NCI-H2029 treated with DMSO at 0.1 percent for 48 hours (cell line): ENCODE measurements at regions not wholly inside any gene's neighbourhood (a gene's known extent, or its start where the extent isn't known, plus 50 kb on each side); places are given as distances from the start of the nearest gene placed in this dataset.
"Not testable (repeated sequence)": the region's sequence is repeated elsewhere in the genome, so short reads cannot be mapped to it uniquely, and the experiment has no call there.

Source experiments
- DNase-seq: peaks from one replicate; lab custom pipeline; 2025; lab: John Stamatoyannopoulos, UW

- no peak for DNase-seq
Measured at GRCh38 chr7:17046666-17047065, 164.9 kb upstream of the AGR3 start.

DNA sequence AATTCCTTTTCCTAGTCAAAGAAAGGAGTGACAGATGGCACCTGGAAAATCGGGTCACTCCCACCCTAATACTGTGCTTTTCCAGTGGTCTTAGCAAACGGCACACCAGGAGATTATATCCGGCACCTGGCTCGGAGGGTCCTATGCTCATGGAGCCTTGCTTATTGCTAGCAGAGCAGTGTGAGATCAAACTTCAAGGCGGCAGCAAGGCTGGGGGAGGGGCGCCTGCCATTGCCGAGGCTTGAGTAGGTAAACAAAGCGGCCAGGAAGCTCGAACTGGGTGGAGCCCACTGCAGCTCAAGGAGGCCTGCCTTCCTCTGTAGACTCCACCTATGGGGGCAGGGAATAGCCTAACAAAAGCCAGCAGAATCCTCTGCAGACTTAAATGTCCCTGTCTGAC is 171.4 kb upstream of the AGR3 start:
- DNase-seq: not testable (repeated sequence)

GRCh38 chr7:17054206-17054605 is 172.4 kb upstream of the AGR3 start:
- DNase-seq: no peak

- no peak for DNase-seq
Measured at GRCh38 chr7:17054836-17055235, 173.1 kb upstream of the AGR3 start.

DNA sequence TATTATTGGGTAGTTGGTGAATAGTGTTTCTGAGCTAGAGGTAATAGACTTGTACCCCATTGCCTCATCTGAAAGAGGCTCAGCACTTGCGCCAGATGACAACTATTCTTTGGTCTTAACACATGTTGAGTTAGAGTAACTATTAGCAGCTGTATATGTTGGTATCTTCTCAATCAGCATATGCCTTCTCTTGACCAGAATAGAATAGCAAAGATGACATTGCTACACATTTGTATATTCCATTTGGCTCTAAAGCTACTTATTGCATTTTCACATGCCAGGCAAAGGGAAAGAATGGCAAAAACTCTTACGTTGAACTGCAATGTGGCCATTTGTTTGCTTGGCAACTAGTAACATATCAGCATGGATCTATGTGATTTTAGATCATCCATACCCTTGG is 173.8 kb upstream of the AGR3 start:
- no peak for DNase-seq

- DNase-seq: no peak
Measured at GRCh38 chr7:17056491-17057142, 174.8 kb upstream of the AGR3 start.

DNA sequence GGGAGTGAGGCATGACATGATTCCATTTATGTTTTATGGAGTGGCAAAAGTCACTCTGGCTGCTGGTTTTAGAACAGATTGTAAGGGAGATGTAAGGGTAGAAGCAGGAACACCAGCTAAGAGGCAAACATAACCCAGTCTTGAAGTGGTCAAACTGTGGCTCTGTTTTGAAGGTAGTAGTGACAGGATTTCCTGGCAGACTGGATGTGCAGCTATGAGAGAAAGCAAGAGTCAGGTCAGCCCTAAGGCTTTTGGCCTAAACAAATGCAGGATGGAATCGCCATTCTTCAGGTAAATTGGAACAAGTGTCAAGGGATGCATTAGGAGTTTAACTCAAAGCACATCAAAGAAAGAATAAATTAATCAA is 175.3 kb upstream of the AGR3 start:
- DNase-seq: no peak

- no peak for DNase-seq
Measured at GRCh38 chr7:17058568-17058967, 176.8 kb upstream of the AGR3 start.

GRCh38 chr7:17060051-17060450 is 178.3 kb upstream of the AGR3 start:
- DNase-seq: no peak

- DNase-seq: no peak
Measured at GRCh38 chr7:17061443-17061842, 179.7 kb upstream of the AGR3 start.

DNA sequence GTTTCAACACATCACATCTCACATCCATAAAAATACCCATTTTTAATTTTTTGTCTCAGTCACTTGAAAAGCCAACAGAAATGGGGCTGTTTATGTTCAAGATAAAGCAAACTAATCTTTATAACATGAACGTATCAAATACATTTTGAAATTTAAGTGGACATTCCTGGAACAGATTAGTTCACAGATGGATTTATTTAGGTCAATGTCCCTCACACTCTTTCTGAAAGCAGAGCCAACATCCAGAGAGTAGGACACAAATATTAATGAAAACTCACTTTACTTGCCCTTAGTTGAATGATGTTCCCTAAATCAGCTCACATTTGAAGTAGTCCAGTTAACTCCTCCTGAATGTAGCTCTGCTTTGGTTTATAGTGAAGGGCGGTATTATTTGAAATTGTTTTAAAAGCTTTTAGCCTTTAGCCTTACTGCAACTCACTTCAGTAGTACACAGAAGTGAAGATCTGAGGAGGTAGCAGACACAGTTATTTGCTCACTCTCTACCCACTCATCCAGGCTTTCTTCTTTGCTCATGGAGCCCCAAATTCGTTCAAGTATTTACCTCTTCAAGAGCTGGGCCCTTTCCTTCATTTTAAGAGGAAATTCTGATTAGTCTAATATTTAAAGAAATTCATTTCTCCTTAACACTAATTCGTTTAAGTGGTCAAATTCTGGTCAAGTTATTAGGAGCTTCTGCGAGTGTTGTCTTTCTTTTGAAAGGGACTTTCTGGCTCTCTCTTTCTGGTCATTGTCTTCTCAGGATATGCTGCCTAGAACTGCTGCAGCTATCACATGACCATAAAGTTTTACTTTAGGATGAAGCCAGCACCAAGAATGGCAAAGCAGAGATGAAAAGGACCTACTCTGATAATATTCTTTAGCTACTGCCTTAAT is 180.6 kb upstream of the AGR3 start:
- DNase-seq: no peak

DNA sequence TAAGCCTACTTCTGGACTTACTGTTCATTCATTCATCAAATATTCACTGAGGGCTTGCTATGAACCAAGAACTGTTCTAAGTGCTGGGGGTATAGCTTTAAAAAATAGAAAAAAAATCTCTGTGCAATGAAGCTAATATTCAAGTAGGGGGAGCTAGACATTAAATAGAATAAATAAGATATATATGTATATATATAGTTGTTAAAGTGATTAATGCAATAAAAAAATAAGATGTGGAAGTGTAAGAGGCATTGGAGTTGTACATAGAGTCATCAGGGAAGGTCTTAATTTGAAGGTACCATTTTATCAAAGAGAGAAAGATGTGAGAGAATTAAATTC is 181.2 kb upstream of the AGR3 start:
- DNase-seq: no peak

DNA sequence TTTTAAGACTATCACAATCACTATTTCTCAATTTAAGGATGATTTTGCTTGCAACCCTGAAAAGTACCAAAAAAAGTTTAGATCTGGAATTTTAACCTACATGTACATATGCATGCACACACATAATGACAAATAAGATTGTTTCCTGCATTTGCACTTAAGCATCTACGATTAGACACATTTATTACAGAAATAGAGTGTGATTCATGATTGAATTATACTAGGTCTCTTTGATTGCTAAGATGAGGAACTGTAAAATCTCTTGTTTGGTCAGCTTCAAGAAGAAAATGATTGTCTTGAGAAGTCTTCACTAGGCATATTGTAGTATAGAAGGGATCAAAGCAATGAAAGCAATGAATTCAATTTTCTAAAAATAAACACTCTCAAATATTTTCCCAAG is 185.9 kb upstream of the AGR3 start:
- no peak for DNase-seq

DNA sequence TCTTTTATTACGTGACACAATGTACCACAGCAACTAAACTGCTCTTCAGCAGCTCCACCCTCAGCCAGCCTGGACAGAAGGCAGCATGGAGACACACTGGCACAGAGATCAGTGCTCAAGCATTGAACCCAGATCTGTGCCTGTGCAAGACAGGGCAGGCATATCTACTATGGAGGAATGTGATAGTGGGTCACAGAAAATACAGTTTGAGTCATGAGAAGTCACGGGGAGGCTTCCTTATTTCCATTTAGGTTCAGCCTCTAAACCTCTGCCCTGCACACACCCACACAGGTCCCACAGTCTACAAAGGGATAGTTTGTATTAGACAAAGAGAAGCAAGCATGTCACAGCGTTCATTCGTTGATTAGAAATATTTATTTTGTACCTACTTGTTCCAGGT is 187.4 kb upstream of the AGR3 start:
- no peak for DNase-seq

DNA sequence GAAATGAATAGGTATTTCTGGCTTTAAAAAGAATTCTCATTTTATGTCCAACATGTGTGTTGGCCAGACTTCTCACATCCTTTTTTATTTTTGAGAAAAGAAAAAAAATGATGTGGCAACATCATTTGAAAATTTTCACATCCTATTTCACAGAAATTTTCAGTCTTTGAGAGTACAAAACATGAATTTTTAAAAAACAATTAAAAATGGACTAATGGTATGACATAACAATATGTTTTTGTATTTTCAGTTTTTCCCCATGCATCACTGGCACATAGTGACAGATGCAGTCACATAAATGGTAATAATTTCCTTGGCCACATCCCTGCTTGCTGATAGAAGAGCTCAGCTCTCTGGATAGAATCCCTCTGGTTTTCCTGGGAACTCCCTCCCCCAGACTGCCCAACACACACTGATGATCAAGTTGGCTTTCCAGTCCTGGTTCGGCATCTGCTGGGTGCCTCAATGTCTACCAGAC is 188.5 kb upstream of the AGR3 start:
- no peak for DNase-seq

DNA sequence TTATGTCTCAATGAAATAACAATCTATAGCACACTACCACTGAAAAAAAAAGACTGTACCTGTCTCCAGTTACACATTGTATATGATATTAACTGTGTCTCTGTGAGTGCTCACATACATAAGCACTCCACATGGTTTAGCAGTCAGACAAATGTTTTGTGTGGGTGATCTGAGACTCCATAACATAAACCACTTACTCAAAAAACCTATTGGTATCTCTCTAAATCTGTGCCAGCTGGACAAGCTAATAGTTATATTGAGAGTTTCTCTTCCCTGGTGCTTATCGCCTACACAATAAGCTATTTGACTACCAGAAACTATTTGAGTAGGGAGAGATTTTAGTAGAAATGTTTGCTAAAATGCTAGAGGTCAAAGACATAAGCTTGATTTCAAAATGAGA is 190.1 kb upstream of the AGR3 start:
- no peak for DNase-seq

DNA sequence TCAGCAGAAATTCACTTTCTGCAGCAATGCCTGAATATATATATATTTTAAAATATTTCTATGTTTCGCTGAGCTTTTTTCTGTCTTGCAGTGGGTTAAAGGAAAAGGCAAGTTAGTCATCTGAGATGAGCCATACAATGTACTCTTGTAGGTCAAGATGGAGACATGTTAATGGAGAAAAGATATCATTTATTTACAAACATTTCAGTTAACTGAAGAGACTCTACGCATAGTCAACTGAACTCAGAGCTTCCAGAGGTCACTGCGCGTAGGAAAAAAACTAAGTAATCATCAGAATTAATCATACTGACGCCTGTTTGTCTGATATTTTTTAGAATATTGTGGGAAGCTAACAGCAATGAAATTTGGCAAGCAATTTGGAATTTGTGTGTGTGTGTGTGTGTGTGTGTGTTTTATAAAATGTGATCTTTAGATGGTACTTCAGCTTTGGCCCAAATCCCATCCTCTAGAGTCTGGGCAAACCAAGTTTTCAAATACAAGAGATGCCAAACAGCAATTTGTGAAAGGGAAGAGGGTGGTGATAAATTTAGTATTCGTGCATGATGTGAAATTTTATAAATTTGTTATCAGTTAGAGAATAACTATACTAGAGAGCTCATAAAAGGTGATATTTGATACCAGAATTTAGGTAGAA is 193.9 kb upstream of the AGR3 start:
- no peak for DNase-seq

DNA sequence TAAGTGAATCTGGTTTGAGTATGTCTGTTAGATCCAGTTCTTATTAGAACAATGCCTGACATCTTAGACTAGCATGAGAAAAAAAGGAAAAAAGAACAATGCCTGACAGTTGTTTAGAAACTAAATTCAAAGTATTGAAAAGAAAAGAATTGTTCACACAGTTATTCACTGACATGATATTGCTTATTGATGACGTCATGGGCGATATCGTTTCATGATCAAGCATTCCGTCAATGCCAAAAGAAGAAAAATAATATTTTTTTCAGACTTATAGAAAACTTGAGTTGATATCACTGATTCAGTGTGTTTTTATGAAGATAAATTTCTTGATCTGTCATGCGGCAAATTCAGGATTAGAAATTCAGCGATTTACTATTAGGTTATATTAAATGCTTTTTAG is 196.5 kb upstream of the AGR3 start:
- DNase-seq: no peak

DNA sequence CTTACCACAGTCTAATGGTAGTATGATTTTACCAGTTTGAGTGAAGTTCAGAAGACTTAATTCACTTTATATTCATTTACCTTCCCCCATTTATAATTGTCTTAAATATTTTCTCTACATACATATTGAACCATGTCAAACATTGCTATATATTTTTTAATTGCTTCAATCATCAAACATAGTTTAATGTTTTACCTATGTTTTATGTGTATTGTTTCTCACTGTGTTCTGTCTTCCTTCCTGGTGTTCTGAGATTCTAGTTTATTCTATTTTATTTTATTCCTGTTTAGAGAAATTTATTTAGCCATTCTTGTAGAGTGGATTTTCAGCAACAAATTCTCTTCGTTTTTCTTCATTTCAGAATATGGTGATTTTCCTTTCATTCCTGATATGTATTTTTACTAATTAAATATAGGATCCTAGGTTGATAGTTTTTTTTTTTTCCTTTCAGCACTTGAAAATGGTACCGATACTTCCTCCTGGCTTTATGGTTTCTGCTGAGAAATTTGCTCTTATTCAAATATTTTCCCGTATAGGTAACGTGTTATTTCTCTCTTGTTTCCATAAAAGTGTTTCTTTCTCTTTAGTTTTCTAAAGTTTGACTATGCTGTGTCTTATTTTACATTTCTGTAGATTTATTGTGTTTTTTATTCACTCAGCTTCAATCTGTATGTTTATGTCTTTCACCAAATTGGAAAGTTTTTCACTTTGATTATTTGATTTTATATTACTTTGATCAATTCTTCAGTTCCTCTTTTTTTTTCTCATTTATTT is 201.8 kb upstream of the AGR3 start:
- no peak for DNase-seq

GRCh38 chr7:17084166-17084475 is 202.3 kb upstream of the AGR3 start:
- no peak for DNase-seq

DNA sequence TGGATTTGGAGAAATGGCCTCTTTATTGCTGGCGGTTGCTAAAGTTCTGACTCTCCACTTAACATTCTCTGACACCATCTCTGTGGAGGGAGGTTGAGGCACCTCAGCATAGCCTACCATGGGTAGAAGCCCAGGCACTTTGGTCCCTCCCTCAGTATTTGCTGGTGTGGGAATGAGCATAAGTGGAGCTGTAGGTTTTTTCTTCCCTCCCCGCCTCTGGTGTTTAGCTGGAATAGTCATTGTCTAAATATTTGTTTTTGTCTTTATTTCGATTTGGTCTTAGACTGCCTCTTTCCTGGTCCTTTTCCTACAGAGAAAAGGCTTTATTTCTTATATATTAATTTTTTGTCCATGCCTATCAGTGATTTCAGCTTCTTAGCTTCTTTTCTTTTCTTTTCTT is 203.4 kb upstream of the AGR3 start:
- no peak for DNase-seq

DNA sequence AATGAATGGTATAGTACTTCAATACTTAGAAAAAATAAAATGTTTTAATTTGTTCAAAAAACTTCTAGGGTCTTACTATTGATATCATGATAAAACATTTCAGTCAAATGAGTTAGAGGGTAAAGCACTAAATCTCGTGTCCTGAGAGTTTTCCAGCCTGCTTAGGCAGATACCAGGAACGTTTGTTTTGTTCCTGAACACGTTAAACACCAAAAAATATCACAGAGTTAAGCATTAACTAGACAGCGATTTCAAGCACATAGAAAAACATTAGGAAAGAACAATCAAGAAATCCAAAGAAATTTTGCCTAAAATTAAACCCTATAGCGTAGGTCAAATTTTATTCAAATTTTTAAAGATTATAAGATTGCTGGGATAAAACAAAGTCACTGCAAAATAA is 204.6 kb upstream of the AGR3 start:
- DNase-seq: no peak

GRCh38 chr7:17090751-17091150 is 207.7 kb upstream of the AHR start:
- DNase-seq: no peak
